LNCaP clone FGC (cell line): ENCODE measurements at regions not wholly inside any gene's neighbourhood (a gene's known extent, or its start where the extent isn't known, plus 50 kb on each side); places are given as distances from the start of the nearest gene placed in this dataset.

Source experiments
- DNase-seq: peaks from one replicate; pipeline ENCODE4 v3.0.0-alpha.2; 2011; ENCODE audit warnings: low read depth
- H3K4me3 ChIP-seq: 2 replicates; pipeline ENCODE4 v1.5.1; 2011; ENCODE audit warnings: mild to moderate bottlenecking, low read depth, low read length, control low read depth
- CTCF ChIP-seq: IDR thresholded peaks from 2 replicates; pipeline ENCODE4 v1.5.1; 2012; ENCODE audit warnings: mild to moderate bottlenecking; ENCODE audit not compliant: control insufficient read depth, insufficient read depth; ENCODE audit errors: extremely low read depth

- no peak for DNase-seq
- TF ChIP-seq CTCF = no peak
- H3K4me3 ChIP-seq = no peak overlapping the region
Measured at GRCh38 chr2:2765839-2766495, 434.9 kb upstream of the MYT1L start.

DNA sequence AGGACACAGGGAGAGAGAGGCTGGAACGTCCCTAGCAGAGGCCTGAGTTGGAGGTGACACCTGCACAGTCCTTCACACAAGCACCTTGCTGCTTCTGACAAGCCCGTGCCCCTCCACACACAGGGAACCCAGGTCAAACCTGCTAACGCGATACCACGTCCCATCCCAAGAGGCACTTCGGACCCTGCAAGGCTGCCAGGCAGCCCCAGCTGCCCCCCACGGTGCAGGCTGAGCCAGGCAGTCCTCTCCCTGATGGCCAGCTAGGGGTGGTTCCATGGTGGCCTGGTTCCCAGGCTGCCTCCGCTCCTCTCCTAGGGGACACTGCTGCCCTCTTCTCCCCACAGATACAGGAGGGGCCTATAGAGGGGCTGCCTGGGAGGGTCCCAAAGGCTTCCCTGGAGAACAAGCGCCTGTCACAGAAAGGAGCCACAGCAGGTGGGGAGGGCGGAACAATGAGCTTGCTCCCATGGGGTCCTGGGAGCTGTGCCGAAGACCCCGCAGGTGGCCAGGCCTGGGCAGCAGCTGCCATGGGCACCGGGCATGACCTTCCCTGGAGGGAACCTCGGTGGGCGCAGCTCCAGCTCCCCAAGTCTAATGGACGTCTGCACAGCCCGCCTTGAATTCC lies 434.2 kb upstream of the MYT1L start:
- H3K4me3 ChIP-seq = no peak overlapping the region
- DNase-seq = no peak
- no peak for TF ChIP-seq CTCF

DNA sequence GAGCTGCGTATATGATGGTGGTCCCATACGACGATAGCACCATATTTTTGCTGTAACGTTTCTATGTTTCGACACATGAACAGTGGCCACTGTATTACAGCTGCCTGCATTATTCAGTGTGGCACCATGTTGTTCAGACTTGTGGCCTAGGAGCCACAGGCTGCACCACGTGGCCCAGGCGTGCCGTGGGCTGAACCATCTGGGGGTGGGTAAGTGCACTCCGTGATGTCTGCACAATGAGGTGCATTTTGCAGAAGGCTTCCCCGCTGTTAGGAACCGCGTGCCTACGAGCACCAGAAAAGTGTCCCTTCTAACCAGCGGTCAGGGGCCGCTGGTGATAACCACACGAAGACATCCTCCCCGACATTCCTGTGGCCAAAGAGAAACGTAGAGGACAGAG lies 433.7 kb upstream of the MYT1L start:
- no peak overlapping the region for H3K4me3 ChIP-seq
- no peak for TF ChIP-seq CTCF
- DNase-seq = no peak

DNA sequence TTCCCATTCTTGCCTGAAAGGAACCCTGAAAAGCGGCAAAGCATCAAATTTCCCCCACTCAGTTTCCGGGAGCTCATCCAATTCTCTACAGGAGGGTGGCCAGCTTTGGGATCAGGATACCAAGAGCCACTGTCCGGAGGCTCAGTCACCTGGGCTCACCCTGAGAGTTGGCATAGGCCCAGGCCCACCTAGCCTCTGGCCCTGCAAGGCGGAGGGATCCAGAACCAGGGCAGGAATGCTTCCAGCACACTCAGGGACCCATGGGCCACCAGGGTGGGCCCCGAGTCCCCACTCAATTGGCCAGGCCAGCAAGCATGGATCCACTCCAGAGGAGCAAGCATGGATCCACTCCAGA lies 432.9 kb upstream of the MYT1L start:
- no peak overlapping the region for H3K4me3 ChIP-seq
- DNase-seq = no peak
- no peak for TF ChIP-seq CTCF

- no peak overlapping the region for H3K4me3 ChIP-seq
- no peak for TF ChIP-seq CTCF
- no peak for DNase-seq
Measured at GRCh38 chr2:2763351-2764000, 432.4 kb upstream of the MYT1L start.

DNA sequence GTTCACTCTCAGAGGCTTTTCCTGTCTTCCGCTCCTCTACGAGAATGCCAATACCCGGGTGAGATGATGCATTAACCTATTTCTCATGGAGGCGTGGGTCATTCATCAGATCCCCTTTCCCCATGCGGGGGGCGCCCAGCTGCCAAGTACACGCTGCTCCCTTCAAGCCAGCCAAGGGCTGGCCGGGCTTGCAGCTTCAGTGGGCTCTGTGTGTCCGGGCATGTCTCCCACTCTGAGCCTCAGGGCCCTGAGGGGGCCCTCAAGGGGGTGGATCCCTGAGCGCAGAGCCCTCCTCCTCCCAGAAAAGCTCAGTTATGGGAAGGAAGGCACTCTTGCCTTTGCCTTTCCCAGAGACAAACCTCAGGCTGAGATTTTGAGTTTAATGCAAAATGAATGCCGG lies 431.8 kb upstream of the MYT1L start:
- DNase-seq = no peak
- H3K4me3 ChIP-seq = no peak overlapping the region
- no peak for TF ChIP-seq CTCF
